ENCODE measurements at regions not wholly inside any gene's neighbourhood (a gene's known extent, or its start where the extent isn't known, plus 50 kb on each side); places are given as distances from the start of the nearest gene placed in this dataset.

- no peak overlapping the region for H3K4me3 Mint-ChIP-seq (ENCODE audit: unreplicated experiment)
- H3K27ac Mint-ChIP-seq (ENCODE audit: unreplicated experiment), result no peak overlapping the region
- intact Hi-C loops (cut with micrococcal nuclease; ENCODE audit: unreplicated experiment), result no loop called here
- H3K9me3 ChIP-seq, result no peaks in the 10 kb centered on the region
- H3K36me3 ChIP-seq (ENCODE audit: control insufficient read depth, insufficient read depth, low read length), result no peaks in the 10 kb centered on the region
- ChIA-PET CTCF (no interaction called here), POLR2A (no interaction called here)
- H3K36me3 Mint-ChIP-seq (ENCODE audit: insufficient read depth, unreplicated experiment), result no peaks in the 10 kb centered on the region
- DNase-seq, result no peak
- peaks cover 4% of the 10 kb centered on the region for H3K27me3 Mint-ChIP-seq (ENCODE audit: insufficient read depth, unreplicated experiment)
- TF ChIP-seq, protein P1, sequence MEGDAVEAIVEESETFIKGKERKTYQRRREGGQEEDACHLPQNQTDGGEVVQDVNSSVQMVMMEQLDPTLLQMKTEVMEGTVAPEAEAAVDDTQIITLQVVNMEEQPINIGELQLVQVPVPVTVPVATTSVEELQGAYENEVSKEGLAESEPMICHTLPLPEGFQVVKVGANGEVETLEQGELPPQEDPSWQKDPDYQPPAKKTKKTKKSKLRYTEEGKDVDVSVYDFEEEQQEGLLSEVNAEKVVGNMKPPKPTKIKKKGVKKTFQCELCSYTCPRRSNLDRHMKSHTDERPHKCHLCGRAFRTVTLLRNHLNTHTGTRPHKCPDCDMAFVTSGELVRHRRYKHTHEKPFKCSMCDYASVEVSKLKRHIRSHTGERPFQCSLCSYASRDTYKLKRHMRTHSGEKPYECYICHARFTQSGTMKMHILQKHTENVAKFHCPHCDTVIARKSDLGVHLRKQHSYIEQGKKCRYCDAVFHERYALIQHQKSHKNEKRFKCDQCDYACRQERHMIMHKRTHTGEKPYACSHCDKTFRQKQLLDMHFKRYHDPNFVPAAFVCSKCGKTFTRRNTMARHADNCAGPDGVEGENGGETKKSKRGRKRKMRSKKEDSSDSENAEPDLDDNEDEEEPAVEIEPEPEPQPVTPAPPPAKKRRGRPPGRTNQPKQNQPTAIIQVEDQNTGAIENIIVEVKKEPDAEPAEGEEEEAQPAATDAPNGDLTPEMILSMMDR (IDR thresholded peaks at IDR 0.05; ENCODE audit: insufficient read depth in 1 of 2, low read depth in 1 of 2, low read length in 1 of 2, severe bottlenecking in 1 of 2, unreplicated experiment in 1 of 2), result no peak
- H3K27me3 ChIP-seq (replicated peaks; ENCODE audit: control insufficient read depth, insufficient read depth, low read length), result no peaks in the 10 kb centered on the region
- H3K4me3 ChIP-seq (ENCODE audit: low read depth, low read length), result no peak overlapping the region
- no TSS peak for BruUV-seq (replicated peaks)
- H3K9me3 Mint-ChIP-seq (ENCODE audit: unreplicated experiment), result no peaks in the 10 kb centered on the region
- H3K4me1 ChIP-seq, result no peaks in the 10 kb centered on the region
- H3K4me1 Mint-ChIP-seq (ENCODE audit: low read depth, unreplicated experiment), result no peaks in the 10 kb centered on the region
Measured at GRCh38 chr3:180253283-180253682, 216.5 kb upstream of the PEX5L start.

DNA sequence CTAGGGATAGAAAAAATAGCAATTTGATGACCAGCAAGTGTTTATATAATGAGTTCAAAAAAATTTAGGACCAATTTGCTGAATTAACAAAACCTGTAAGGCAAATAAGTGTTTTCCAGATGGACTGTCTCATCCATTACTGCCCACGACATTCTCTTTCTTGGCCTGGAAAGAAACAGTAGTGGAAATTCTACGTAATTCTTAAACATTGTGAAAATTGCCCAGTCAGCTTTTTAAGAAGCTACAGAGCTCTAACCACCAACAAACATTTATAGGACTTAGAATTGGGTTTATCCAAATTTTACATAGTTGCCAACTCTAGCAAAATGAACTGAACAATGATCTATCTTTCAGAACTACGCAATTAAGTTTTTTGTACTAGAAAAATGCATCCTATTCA, 227.7 kb upstream of the PEX5L start:
- no peak overlapping the region for H3K27ac Mint-ChIP-seq (ENCODE audit: unreplicated experiment)
- H3K4me1 Mint-ChIP-seq (ENCODE audit: low read depth, unreplicated experiment), result no peaks in the 10 kb centered on the region

GRCh38 chr3:180265551-180265950, 228.8 kb upstream of the PEX5L start:
- intact Hi-C loops (cut with micrococcal nuclease; ENCODE audit: unreplicated experiment), result no loop called here
- Histone ChIP-seq H3K4me1 (no peaks in the 10 kb centered on the region), H3K4me3 (ENCODE audit: low read depth, low read length) (no peak overlapping the region), H3K9me3 (no peaks in the 10 kb centered on the region), H3K27me3 (replicated peaks; ENCODE audit: control insufficient read depth, insufficient read depth, low read length) (no peaks in the 10 kb centered on the region), H3K36me3 (ENCODE audit: control insufficient read depth, insufficient read depth, low read length) (no peaks in the 10 kb centered on the region)
- no TSS peak for BruUV-seq (replicated peaks)
- no peaks in the 10 kb centered on the region for H3K4me1 Mint-ChIP-seq (ENCODE audit: low read depth, unreplicated experiment)
- peaks cover 4% of the 10 kb centered on the region for H3K9me3 Mint-ChIP-seq (ENCODE audit: unreplicated experiment)
- H3K4me3 Mint-ChIP-seq (ENCODE audit: unreplicated experiment), result no peak overlapping the region
- DNase-seq, result no peak
- H3K36me3 Mint-ChIP-seq (ENCODE audit: insufficient read depth, unreplicated experiment), result no peaks in the 10 kb centered on the region
- ChIA-PET POLR2A (no interaction called here), CTCF (no interaction called here)
- no peak overlapping the region for H3K27ac Mint-ChIP-seq (ENCODE audit: unreplicated experiment)
- TF ChIP-seq, protein P1 (IDR thresholded peaks at IDR 0.05; ENCODE audit: insufficient read depth in 1 of 2, low read depth in 1 of 2, low read length in 1 of 2, severe bottlenecking in 1 of 2, unreplicated experiment in 1 of 2), result no peak
- H3K27me3 Mint-ChIP-seq (ENCODE audit: insufficient read depth, unreplicated experiment), result no peaks in the 10 kb centered on the region

More for the DNA sequence above, 227.7 kb upstream of the PEX5L start:
- no peak for DNase-seq
- intact Hi-C loops (cut with micrococcal nuclease; ENCODE audit: unreplicated experiment), result no loop called here
- Histone ChIP-seq H3K4me3 (ENCODE audit: low read depth, low read length) (no peak overlapping the region), H3K4me1 (no peaks in the 10 kb centered on the region), H3K27me3 (replicated peaks; ENCODE audit: control insufficient read depth, insufficient read depth, low read length) (no peaks in the 10 kb centered on the region), H3K9me3 (no peaks in the 10 kb centered on the region), H3K36me3 (ENCODE audit: control insufficient read depth, insufficient read depth, low read length) (no peaks in the 10 kb centered on the region)
- Mint-ChIP-seq H3K9me3 (ENCODE audit: unreplicated experiment) (peaks cover 10% of the 10 kb centered on the region), H3K27me3 (ENCODE audit: insufficient read depth, unreplicated experiment) (peaks cover 3% of the 10 kb centered on the region), H3K36me3 (ENCODE audit: insufficient read depth, unreplicated experiment) (no peaks in the 10 kb centered on the region), H3K4me3 (ENCODE audit: unreplicated experiment) (no peak overlapping the region)
- TF ChIP-seq, protein P1 (IDR thresholded peaks at IDR 0.05; ENCODE audit: insufficient read depth in 1 of 2, low read depth in 1 of 2, low read length in 1 of 2, severe bottlenecking in 1 of 2, unreplicated experiment in 1 of 2), result no peak
- ChIA-PET POLR2A (no interaction called here), CTCF (no interaction called here)
- no TSS peak for BruUV-seq (replicated peaks)

All from Caco-2 (cell line).